K562 (cell line): ENCODE measurements at regions not wholly inside any gene's neighbourhood (a gene's known extent, or its start where the extent isn't known, plus 50 kb on each side); places are given as distances from the start of the nearest gene placed in this dataset.

ENCODE experiments used
- ATAC-seq: fragments of 200-7000 bp; cut with Tn5 transposase; 3 replicates; pipeline ENCODE4 v1.9.1; 2020; ENCODE audit warnings: moderate library complexity
- BruUV-seq: library from RNA; stranded (reverse); fragments of 400-500 nt; replicated peaks from 2 replicates; lab custom pipeline; 2021; lab: Mats Ljungman, UMichigan
- CTCF ChIA-PET: fragments of 300-600 bp; formaldehyde crosslinking; extraction: SDS; loops from one replicate; lab custom pipeline; 2021; ENCODE audit warnings: low intra/inter-chr PET ratio; lab: Yijun Ruan, JAX
- POLR2A ChIA-PET: fragments of 300-600, 350-650 bp; sonication (Branson Sonifier 250); formaldehyde crosslinking; extraction: SDS; loops from one replicate; lab custom pipeline; 2021; ENCODE audit warnings: antibody characterized with exemption, inconsistent platforms; lab: Yijun Ruan, JAX
- DNase-seq, 4 experiments: peaks; one replicate each; pipeline versions ENCODE4 v3.0.0 to v3.0.0-alpha.2; 2011 to 2018; ENCODE audit warnings: low spot score in 3 of 4, mixed read lengths in 3 of 4; ENCODE audit errors: extremely low read depth in 1 of 4
- FAIRE-seq: peaks from 2 replicates; lab custom pipeline; 2011; peaks lifted over from hg19 to GRCh38; lab: Jason Lieb, UNC
- H2AFZ ChIP-seq: 2 replicates; pipeline ENCODE4 v1.6.0; 2011; ENCODE audit warnings: low read depth, low read length, control low read depth, inconsistent platforms
- H3K27ac ChIP-seq: fragments of 200-600 bp; 3 replicates; pipeline ENCODE4 v1.8.0; 2011; ENCODE audit warnings: low read depth, mild to moderate bottlenecking, control low read depth, inconsistent platforms, low read length, moderate library complexity, mixed read lengths; ENCODE audit errors: extremely low read depth
- H3K27me3 ChIP-seq, 2 experiments: fragments of 300-600 bp in 1 of 2; 2 replicates in 1 of 2; 3 replicates in 1 of 2; pipeline versions ENCODE4 v1.6.0 to v1.8.0; 2011; ENCODE audit warnings: inconsistent platforms in 2 of 2, low read length in 2 of 2, mild to moderate bottlenecking in 1 of 2, mixed read lengths in 1 of 2, moderate library complexity in 1 of 2; ENCODE audit not compliant: control insufficient read depth in 2 of 2, insufficient read depth in 2 of 2
- H3K36me3 ChIP-seq: fragments of 300-600 bp; 3 replicates; pipeline ENCODE4 v1.8.0; 2011; ENCODE audit warnings: mild to moderate bottlenecking, low read length, inconsistent platforms; ENCODE audit not compliant: control insufficient read depth, insufficient read depth
- H3K4me1 ChIP-seq, 2 experiments: fragments of 200-600 bp in 1 of 2; replicated peaks in 1 of 2; 2 replicates in 1 of 2; 3 replicates in 1 of 2; pipeline versions ENCODE4 v1.5.1 to v1.8.0; 2011; ENCODE audit warnings: inconsistent platforms in 2 of 2, low read length in 2 of 2, mild to moderate bottlenecking in 1 of 2, mixed read lengths in 1 of 2, moderate library complexity in 1 of 2; ENCODE audit not compliant: control insufficient read depth in 2 of 2, insufficient read depth in 2 of 2
- H3K4me2 ChIP-seq: 2 replicates; pipeline ENCODE4 v1.6.1; 2011; ENCODE audit warnings: low read length, control low read depth, inconsistent platforms, mixed read lengths; ENCODE audit not compliant: insufficient read depth
- H3K4me3 ChIP-seq: fragments of 200-600 bp; sonication (generic), shearing (Covaris generic); 2 replicates; pipeline ENCODE4 v1.5.1; 2016; ENCODE audit warnings: control low read depth, inconsistent platforms
- H3K79me2 ChIP-seq: fragments of 200-600 bp; 3 replicates; pipeline ENCODE4 v1.8.0; 2011; ENCODE audit warnings: low read length, inconsistent platforms; ENCODE audit not compliant: control insufficient read depth, insufficient read depth
- H3K9ac ChIP-seq, 2 experiments: 2 replicates each; pipeline versions ENCODE4 v1.6.0 to v1.6.1; 2011; ENCODE audit warnings: low read depth in 2 of 2, low read length in 2 of 2, control low read depth in 1 of 2, inconsistent platforms in 1 of 2, mild to moderate bottlenecking in 1 of 2, mixed read lengths in 1 of 2; ENCODE audit not compliant: insufficient read depth in 1 of 2
- H3K9me1 ChIP-seq: one replicate; pipeline ENCODE4 v1.6.0; 2011; ENCODE audit warnings: inconsistent platforms, mild to moderate bottlenecking, low read length, moderate library complexity; ENCODE audit not compliant: control insufficient read depth, insufficient read depth
- H3K9me3 ChIP-seq: replicated peaks from 2 replicates; pipeline ENCODE4 v1.5.1; 2011; ENCODE audit warnings: low read depth, low read length, inconsistent platforms; ENCODE audit not compliant: control insufficient read depth, insufficient read depth
- H4K20me1 ChIP-seq: replicated peaks from 2 replicates; pipeline ENCODE4 v1.6.1; 2011; ENCODE audit warnings: low read length, inconsistent platforms, mixed read lengths; ENCODE audit not compliant: control insufficient read depth, insufficient read depth
- HMGN3 ChIP-seq: IDR thresholded peaks from 2 replicates; pipeline ENCODE4 v1.6.1; 2011; ENCODE audit warnings: borderline replicate concordance, low read depth, mild to moderate bottlenecking, mixed read lengths, low read length; ENCODE audit not compliant: insufficient read length; ENCODE audit errors: extremely low read depth
- ILF3 ChIP-seq: fragments of 450-650 bp; IDR thresholded peaks from 2 replicates; pipeline ENCODE4 v1.6.1; 2018; ENCODE audit warnings: antibody characterized with exemption, mild to moderate bottlenecking, moderate library complexity, borderline replicate concordance
- PCBP1 ChIP-seq: fragments of 200-400 bp; formaldehyde crosslinking; IDR thresholded peaks from 2 replicates; pipeline ENCODE4 v1.6.1; 2018; ENCODE audit warnings: mild to moderate bottlenecking, low read depth, low read length; ENCODE audit not compliant: poor library complexity, severe bottlenecking
- POLR3A ChIP-seq: IDR thresholded peaks from 2 replicates; pipeline ENCODE4 v1.6.1; 2011; ENCODE audit warnings: borderline replicate concordance, mild to moderate bottlenecking, moderate library complexity; ENCODE audit not compliant: insufficient read length, insufficient read depth; ENCODE audit errors: extremely low read depth
- RBBP5 ChIP-seq: fragments of 200-600 bp; sonication (generic); IDR thresholded peaks from 2 replicates; pipeline ENCODE4 v1.6.1; 2012; ENCODE audit warnings: borderline replicate concordance, mild to moderate bottlenecking, low read length, control low read depth, inconsistent platforms; ENCODE audit not compliant: insufficient read depth, poor library complexity, severe bottlenecking
- SMC3 ChIP-seq: conservative IDR thresholded peaks from 2 replicates; pipeline ENCODE4 v1.6.1; 2011; ENCODE audit warnings: low read depth, low read length, improper control_type of control experiment; ENCODE audit not compliant: insufficient read depth
- ZNF695 ChIP-seq: fragments of 450-650 bp; formaldehyde crosslinking; IDR thresholded peaks from 2 replicates; pipeline ENCODE4 v1.4.0; 2020; ENCODE audit warnings: mild to moderate bottlenecking, moderate library complexity
- ZNF699 ChIP-seq: fragments of 250-450 bp; sonication (Bioruptor Pico); IDR thresholded peaks from 2 replicates; pipeline ENCODE4 v1.8.0; 2021; ENCODE audit warnings: mild to moderate bottlenecking, moderate library complexity; ENCODE audit not compliant: insufficient replicate concordance
- WGBS: fragments of 100-300 bp; shearing (Covaris generic); methylation state at CpG from one replicate; pipeline ENCODE4 v1.1.6; 2016; ENCODE audit warnings: low coverage, mixed read lengths; ENCODE audit not compliant: insufficient coverage; ENCODE audit errors: missing lambda C conversion rate; 5-methylcytosine and 5-hydroxymethylcytosine counted together
- in situ Hi-C: fragments of 300-500 bp; cut with MboI; formaldehyde crosslinking; loops from 4 replicates; pipeline ENCODE4 v1.15.0; 2018; ENCODE audit warnings: inconsistent platforms, mixed read lengths
- intact Hi-C: fragments of 100-400 bp; cut with micrococcal nuclease; formaldehyde crosslinking; loops from 2 replicates; pipeline ENCODE4 v1.14.2; 2022
- TF ChIP-seq, protein P1 (sequence below): IDR thresholded peaks from 2 replicates; pipeline ENCODE4 v1.6.1; 2014; ENCODE audit warnings: antibody characterized with exemption

DNA sequence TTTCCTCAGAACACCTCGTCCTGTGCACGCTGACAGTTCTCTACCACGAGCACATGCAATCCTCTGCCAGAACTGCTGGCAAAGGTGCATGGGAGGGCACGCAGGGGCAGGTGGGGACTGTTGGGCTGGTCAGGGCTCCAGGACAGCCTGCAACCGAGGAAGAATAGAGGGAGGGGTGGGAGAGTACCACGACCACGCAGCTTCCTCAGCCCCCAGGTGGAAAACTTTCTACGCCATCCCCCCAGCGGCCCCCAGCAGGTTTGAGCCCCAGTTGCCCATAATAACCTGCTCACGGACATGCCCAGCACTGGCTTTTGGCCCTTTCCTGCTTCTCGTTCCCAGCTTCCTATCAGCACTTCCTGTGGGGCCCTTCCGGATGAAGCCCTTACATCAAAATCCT is 199.3 kb downstream of the C16orf95 start:
- Histone ChIP-seq H4K20me1 (peaks cover 5% of the 10 kb centered on the region; the same call in 1 of the 2 replicates), H3K9ac (no peak overlapping the region), H3K4me1 (no peaks in the 10 kb centered on the region), H3K79me2 (no peaks in the 10 kb centered on the region), H3K4me3 (no peak overlapping the region), H3K4me2 (no peak overlapping the region), H2AFZ (no peak overlapping the region), H3K9me1 (no peaks in the 10 kb centered on the region), H3K27me3 (peaks cover 13 to 39% of the 10 kb centered on the region in 2 experiments; a peak in 4 of 5 replicates), H3K9me3 (no peaks in the 10 kb centered on the region), H3K36me3 (no peaks in the 10 kb centered on the region), H3K27ac (no peak overlapping the region)
- ChIA-PET CTCF (no interaction called here), POLR2A (interaction anchor here (0.6 to 0.7 kb wide), 2 partner anchors 27 to 149 kb away, joined by 4 read pairs; no protein-coding TSS in a partner anchor)
- no TSS peak for BruUV-seq
- ATAC-seq (no peak), DNase-seq (no peak), FAIRE-seq (no peak)
- TF ChIP-seq ZNF699 (CRISPR knock-in tag): no peak
- no peak for TF ChIP-seq ZNF695 (CRISPR knock-in tag)
- no peak for TF ChIP-seq POLR3A
- no peak for TF ChIP-seq HMGN3
- no peak for TF ChIP-seq SMC3
- TF ChIP-seq PCBP1: no peak
- no peak for TF ChIP-seq RBBP5
- TF ChIP-seq, protein P1, sequence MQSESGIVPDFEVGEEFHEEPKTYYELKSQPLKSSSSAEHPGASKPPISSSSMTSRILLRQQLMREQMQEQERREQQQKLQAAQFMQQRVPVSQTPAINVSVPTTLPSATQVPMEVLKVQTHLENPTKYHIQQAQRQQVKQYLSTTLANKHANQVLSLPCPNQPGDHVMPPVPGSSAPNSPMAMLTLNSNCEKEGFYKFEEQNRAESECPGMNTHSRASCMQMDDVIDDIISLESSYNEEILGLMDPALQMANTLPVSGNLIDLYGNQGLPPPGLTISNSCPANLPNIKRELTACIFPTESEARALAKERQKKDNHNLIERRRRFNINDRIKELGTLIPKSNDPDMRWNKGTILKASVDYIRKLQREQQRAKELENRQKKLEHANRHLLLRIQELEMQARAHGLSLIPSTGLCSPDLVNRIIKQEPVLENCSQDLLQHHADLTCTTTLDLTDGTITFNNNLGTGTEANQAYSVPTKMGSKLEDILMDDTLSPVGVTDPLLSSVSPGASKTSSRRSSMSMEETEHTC: no peak
- no peak for TF ChIP-seq ILF3
- intact Hi-C loops (no loop called here), in situ Hi-C loops (no loop called here)
- 3% methylated on average over 12 of the region's 12 CpGs for WGBS
